ENCODE measurements at regions not wholly inside any gene's neighbourhood (a gene's known extent, or its start where the extent isn't known, plus 50 kb on each side); places are given as distances from the start of the nearest gene placed in this dataset.

DNA sequence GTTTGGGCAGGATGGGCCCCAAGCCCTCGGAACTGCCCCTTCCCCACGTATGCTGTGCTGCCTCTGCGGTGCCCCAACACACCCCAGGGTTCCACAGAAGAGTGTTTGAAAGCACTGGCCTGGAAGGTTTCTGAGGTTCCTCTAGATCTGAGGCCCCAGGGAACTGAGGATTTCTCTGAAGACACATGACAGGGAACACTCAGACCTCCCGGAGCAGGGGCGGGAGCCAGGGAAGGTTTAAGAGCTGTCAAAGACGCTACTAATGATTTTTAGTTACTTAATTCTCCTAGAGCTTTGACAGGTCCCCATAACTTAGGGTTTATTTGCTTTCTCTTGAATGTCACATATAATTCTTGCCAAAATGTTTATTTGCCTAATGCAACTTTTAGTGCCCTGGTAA is 212.3 kb upstream of the GRIK3 start:
- DNase-seq = no peak
- TF ChIP-seq EP300 (IDR thresholded peaks at IDR 0.05) (no peak), POLR2AphosphoS5 (IDR thresholded peaks at IDR 0.05) (no peak)
- TF ChIP-seq, protein P1, sequence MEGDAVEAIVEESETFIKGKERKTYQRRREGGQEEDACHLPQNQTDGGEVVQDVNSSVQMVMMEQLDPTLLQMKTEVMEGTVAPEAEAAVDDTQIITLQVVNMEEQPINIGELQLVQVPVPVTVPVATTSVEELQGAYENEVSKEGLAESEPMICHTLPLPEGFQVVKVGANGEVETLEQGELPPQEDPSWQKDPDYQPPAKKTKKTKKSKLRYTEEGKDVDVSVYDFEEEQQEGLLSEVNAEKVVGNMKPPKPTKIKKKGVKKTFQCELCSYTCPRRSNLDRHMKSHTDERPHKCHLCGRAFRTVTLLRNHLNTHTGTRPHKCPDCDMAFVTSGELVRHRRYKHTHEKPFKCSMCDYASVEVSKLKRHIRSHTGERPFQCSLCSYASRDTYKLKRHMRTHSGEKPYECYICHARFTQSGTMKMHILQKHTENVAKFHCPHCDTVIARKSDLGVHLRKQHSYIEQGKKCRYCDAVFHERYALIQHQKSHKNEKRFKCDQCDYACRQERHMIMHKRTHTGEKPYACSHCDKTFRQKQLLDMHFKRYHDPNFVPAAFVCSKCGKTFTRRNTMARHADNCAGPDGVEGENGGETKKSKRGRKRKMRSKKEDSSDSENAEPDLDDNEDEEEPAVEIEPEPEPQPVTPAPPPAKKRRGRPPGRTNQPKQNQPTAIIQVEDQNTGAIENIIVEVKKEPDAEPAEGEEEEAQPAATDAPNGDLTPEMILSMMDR (IDR thresholded peaks at IDR 0.05) = no peak
- Histone ChIP-seq H3K4me3 (no peak overlapping the region), H3K36me3 (no peaks in the 10 kb centered on the region), H3K9me3 (no peaks in the 10 kb centered on the region), H3K27me3 (peaks cover 0 to 26% (median 0%) of the 10 kb centered on the region in 3 donors), H3K27ac (no peak overlapping the region), H3K4me1 (no peaks in the 10 kb centered on the region)
- intact Hi-C loops (cut with DNase I) = no loop called here
- 60 to 62% methylated on average over 6 of the region's 6 CpGs for WGBS, 2 donors

DNA sequence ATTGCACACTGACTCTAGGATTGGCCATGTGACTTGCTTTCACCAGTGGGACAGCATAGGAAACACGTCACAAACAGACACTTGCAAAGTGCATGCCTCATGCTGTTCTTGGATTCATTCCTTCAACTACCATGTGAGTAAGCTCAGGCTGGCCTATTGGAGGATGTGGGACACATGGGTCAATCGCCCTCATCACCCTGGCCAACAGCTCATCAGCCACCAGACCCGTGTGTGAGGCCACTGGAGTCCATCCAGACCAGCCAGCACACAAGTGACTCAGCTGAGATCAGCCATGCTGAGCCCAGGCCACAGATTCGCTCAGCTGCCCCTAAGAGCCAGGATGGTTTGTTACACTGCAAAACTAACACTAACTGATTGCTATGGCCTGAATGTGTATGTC is 216.1 kb upstream of the GRIK3 start:
- H3K27ac ChIP-seq = no peak overlapping the region
- no peaks in the 10 kb centered on the region for H3K9me3 ChIP-seq
- no peak for DNase-seq
- WGBS, 2 donors = 39 to 51% methylated on average over 4 of the region's 4 CpGs
- intact Hi-C loops (cut with DNase I) = no loop called here
- H3K4me3 ChIP-seq = no peak overlapping the region
- no peaks in the 10 kb centered on the region for H3K36me3 ChIP-seq
- peaks cover under 1 to 33% (median 5%) of the 10 kb centered on the region in 3 donors for H3K27me3 ChIP-seq
- no peaks in the 10 kb centered on the region for H3K4me1 ChIP-seq
- TF ChIP-seq POLR2AphosphoS5 (IDR thresholded peaks at IDR 0.05) = no peak
- TF ChIP-seq, protein P1 (IDR thresholded peaks at IDR 0.05) = no peak
- no peak for TF ChIP-seq EP300 (IDR thresholded peaks at IDR 0.05)
- TF ChIP-seq POLR2A (IDR thresholded peaks at IDR 0.05) = no peak

DNA sequence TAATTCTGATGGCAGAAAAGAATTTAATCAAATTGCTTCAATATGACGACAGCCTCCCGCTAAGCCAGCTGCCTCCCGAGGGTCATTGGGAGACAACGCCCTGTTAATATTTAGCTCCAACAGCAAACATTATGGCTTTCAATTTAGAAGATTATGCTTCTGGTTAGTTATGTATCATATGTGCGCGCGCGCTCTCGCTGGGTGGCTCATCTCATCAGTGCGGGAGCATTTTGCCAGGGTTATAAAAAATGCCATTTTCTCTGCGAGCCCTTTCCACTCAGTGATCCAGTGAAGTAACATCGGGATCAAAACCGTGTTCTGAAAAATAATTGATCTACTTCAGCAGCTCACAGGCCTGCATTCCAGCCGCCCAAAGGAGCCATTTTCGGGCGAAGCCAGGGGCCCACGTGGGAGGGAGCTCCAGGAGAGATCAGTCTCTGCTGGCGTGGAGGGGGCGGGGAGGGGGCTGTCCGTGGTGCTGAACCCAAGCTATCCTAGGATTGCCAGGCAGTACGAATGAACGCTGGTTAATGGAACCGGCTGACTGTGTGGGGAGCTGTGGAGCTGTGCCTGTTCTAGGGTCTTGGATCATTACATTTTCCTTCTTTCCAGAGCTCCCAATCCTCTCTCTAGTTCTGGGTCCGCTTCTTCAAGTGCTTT is 219.1 kb upstream of the ZC3H12A start:
- DNase-seq = no peak
- Histone ChIP-seq H3K27me3 (peaks cover 5 to 66% (median 32%) of the 10 kb centered on the region in 3 donors), H3K36me3 (no peaks in the 10 kb centered on the region), H3K27ac (no peak overlapping the region), H3K4me1 (no peaks in the 10 kb centered on the region), H3K9me3 (no peaks in the 10 kb centered on the region), H3K4me3 (no peak overlapping the region)
- intact Hi-C loops (cut with DNase I) = no loop called here
- TF ChIP-seq POLR2A (IDR thresholded peaks at IDR 0.05) (no peak), EP300 (IDR thresholded peaks at IDR 0.05) (no peak)
- TF ChIP-seq, protein P1 (IDR thresholded peaks at IDR 0.05) = no peak
- 11 to 22% methylated on average over 24 of the region's 24 CpGs for WGBS, 2 donors

DNA sequence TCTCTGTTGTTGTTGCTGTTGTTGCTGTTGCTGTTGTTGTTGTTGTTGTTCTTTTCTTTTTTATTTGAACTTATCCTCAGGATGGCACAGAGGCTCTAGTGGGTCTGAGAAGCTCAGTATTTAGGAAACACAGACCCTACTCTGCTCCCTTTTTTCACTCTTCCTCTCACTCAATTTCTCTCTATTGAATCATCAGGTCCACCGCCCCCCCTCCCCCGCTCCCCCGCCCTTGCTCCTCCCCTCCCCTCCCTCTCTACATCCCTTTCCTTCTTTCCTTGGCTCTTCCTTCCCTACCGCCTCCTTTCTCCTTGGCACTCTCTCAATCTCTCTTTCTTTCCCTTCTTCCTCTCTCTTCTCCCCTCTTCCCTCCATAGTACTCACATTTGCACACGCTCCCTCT is 218.5 kb upstream of the ZC3H12A start:
- Histone ChIP-seq H3K27ac (no peak overlapping the region), H3K4me1 (no peaks in the 10 kb centered on the region), H3K4me3 (no peak overlapping the region), H3K36me3 (no peaks in the 10 kb centered on the region), H3K9me3 (no peaks in the 10 kb centered on the region), H3K27me3 (peaks cover 5 to 71% (median 32%) of the 10 kb centered on the region in 3 donors)
- WGBS, 2 donors = 20 to 25% methylated on average over 5 of the region's 5 CpGs
- no peak for TF ChIP-seq POLR2AphosphoS5 (IDR thresholded peaks at IDR 0.05)
- TF ChIP-seq, protein P1 (IDR thresholded peaks at IDR 0.05) = no peak
- no peak for DNase-seq
- intact Hi-C loops (cut with DNase I) = no loop called here

DNA sequence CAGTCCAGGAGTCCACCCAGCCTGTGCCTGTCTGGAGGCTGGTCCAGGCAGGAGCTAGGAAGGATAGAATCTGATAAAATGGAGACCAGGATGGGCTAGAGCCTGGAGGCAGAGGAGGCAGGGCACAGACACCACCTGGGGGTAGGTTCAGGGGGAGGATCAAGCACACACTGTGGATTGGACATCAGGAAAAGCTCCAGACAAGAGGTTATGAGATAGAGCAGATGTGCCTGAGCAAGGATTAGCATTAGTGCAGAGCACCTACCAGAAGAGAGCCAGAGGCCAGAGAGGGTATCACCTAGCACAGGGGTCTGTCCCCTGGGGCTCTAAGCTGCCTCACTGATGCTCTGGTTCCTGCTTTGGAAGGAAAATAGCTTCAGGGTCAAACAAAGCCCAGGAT is 216.7 kb upstream of the ZC3H12A start:
- TF ChIP-seq POLR2A (IDR thresholded peaks at IDR 0.05) (no peak), EP300 (IDR thresholded peaks at IDR 0.05) (no peak), POLR2AphosphoS5 (IDR thresholded peaks at IDR 0.05) (no peak)
- TF ChIP-seq, protein P1 (IDR thresholded peaks at IDR 0.05) = no peak
- intact Hi-C loops (cut with DNase I) = no loop called here
- no peaks in the 10 kb centered on the region for H3K36me3 ChIP-seq
- no peak overlapping the region for H3K27ac ChIP-seq
- H3K27me3 ChIP-seq = peaks cover 5 to 83% (median 32%) of the 10 kb centered on the region in 3 donors
- H3K4me3 ChIP-seq = no peak overlapping the region
- no peaks in the 10 kb centered on the region for H3K9me3 ChIP-seq
- no peaks in the 10 kb centered on the region for H3K4me1 ChIP-seq
- DNase-seq = no peak

Data from sigmoid colon (tissue), 6 donors.